HFF-Myc (cell line): ENCODE measurements at regions not wholly inside any gene's neighbourhood (a gene's known extent, or its start where the extent isn't known, plus 50 kb on each side); places are given as distances from the start of the nearest gene placed in this dataset.

Experiments
- DNase-seq: peaks from one replicate; pipeline ENCODE4 v3.0.0-alpha.2; 2011; ENCODE audit warnings: low read depth; ENCODE audit errors: extremely low read depth
- H3K4me3 ChIP-seq: replicated peaks from 2 replicates; pipeline ENCODE4 v1.5.1; 2011; ENCODE audit warnings: low read depth, mild to moderate bottlenecking, control low read depth, low read length
- CTCF ChIP-seq: IDR thresholded peaks from 2 replicates; pipeline ENCODE4 v1.5.1; 2012; ENCODE audit warnings: mild to moderate bottlenecking, low read depth, low read length, control low read depth; ENCODE audit errors: missing control alignments

DNA sequence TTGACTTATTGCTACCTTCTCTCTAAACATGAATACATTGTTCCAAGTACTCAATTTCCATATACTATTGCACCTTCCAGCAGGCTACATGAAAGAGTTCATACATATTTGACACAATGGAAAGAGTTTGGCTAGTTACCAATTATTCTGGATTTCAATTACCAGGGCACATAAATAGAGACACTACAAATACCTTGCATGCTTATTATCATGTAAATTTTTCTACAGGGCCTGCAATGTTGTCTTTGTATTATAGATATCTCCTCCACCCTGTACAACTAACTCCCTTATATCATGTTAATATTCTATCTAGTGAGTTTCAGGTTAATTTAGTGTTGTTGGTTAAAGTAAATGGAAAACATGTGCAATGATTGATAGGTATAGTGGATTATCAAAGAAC lies 540.7 kb upstream of the SLITRK5 start:
- no peak for DNase-seq
- no peak for TF ChIP-seq CTCF
- H3K4me3 ChIP-seq: no peak overlapping the region

DNA sequence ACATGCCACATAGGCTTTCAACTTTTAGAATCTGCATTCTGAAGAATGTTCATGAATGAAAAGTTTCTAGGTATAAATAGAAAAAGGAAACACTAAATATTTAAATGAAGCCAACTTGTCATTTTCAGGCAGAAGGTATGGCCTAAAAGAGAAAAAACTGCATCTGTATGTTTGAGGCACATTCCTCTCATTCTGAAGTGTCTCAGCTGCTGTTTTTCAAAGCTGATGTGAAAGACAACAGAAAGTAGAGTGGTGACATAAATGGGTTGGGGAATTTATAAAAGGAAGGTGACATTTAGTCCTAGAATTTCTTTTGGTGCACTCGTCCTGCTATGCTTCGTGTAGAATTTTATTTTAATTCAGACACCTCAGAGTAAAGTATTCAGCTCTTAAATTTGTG lies 539.6 kb upstream of the SLITRK5 start:
- no peak for DNase-seq
- no peak for TF ChIP-seq CTCF
- no peak overlapping the region for H3K4me3 ChIP-seq

- DNase-seq: no peak
- H3K4me3 ChIP-seq: no peak overlapping the region
- TF ChIP-seq CTCF: no peak
Measured at GRCh38 chr13:87138866-87139265, 532.3 kb upstream of the SLITRK5 start.

DNA sequence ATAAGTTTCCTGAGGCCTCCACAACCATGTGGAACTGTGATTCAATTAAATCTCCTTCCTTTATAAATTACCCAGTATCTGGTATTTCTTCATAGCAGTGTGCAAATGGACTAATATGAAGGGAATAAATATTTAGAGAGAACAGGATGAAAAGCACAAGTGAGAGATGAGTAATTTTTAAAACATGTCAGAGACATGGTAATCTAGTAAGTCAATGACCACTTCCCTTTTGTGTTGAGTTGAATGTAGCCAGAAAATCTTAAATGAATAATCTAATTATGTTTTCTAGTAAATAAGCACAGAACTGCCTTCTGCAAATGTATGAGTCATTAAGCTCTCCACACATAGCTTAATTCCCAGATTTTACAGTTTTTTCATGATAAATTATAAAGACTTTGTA lies 524.1 kb upstream of the SLITRK5 start:
- H3K4me3 ChIP-seq: no peak overlapping the region
- DNase-seq: no peak

GRCh38 chr13:87153371-87153770 lies 517.8 kb upstream of the SLITRK5 start:
- no peak overlapping the region for H3K4me3 ChIP-seq
- DNase-seq: no peak
- TF ChIP-seq CTCF: no peak

More for the DNA sequence above, 524.1 kb upstream of the SLITRK5 start:
- no peak for TF ChIP-seq CTCF

DNA sequence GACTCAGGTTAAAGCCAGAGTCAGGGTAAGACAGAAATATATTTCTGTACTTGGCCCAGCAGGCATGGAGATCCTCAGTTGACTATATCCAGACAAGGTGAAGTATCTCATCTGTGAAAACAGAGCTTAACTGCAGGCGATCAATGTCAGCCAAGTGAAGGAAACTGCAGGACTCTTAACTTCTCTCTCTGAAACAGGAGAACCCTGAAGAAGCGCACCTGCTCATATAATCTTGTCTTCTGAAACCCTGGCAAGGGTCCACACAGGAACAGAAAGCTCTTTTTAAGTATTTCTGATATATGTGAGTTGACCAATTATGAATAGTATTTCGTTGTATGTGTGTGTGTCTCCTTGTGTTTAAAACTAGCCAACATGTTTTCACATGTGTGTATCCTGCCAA lies 504.8 kb upstream of the SLITRK5 start:
- no peak overlapping the region for H3K4me3 ChIP-seq
- no peak for TF ChIP-seq CTCF
- no peak for DNase-seq

DNA sequence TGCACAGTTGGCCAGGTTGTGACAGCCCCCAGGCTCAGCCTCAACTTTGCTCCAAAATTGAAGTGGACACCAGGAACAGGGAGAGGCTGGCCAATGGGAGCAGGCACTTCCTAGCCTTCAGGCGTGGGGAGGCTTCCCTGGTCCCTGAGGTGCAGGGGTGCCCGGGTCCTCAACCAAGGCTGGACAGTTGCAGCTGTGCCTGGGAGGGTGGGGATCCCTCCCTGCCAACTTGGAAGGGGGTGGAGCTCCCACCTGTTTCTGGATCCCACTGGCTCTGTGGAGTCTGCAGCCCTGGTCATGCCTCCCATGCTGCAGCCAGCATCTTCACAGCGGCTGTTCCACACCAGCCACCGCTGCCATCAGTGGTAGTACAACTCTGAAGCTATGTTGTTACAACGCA lies 502.8 kb upstream of the SLITRK5 start:
- TF ChIP-seq CTCF: no peak
- no peak for DNase-seq
- no peak overlapping the region for H3K4me3 ChIP-seq
